Tibial nerve (tissue), 4 donors: ENCODE measurements at regions not wholly inside any gene's neighbourhood (a gene's known extent, or its start where the extent isn't known, plus 50 kb on each side); places are given as distances from the start of the nearest gene placed in this dataset.

ENCODE experiments used
- CTCF ChIP-seq, 5 experiments: fragments of 200-600 bp in 3 of 5; fragments of 450-650 bp in 2 of 5; sonication (generic) in 3 of 5; IDR thresholded peaks; one replicate each; pipeline ENCODE4 v1.5.1; 2016 to 2019; ENCODE audit warnings: antibody characterized with exemption in 5 of 5, mild to moderate bottlenecking in 3 of 5, moderate library complexity in 2 of 5
- EP300 ChIP-seq, 2 donors: sonication (generic); formaldehyde crosslinking; IDR thresholded peaks; one replicate each; pipeline ENCODE4 v1.6.1; 2017; ENCODE audit warnings: antibody characterized with exemption in 2 of 2, mild to moderate bottlenecking in 1 of 2
- POLR2A ChIP-seq, 2 donors: fragments of 450-650 bp; IDR thresholded peaks; one replicate each; pipeline ENCODE4 v1.6.1; 2017; ENCODE audit warnings: antibody characterized with exemption in 2 of 2, mild to moderate bottlenecking in 2 of 2, moderate library complexity in 2 of 2

- TF ChIP-seq POLR2A (IDR thresholded peaks at IDR 0.05) (no peak), CTCF (IDR thresholded peaks at IDR 0.05) (no peak), EP300 (IDR thresholded peaks at IDR 0.05) (no peak)
Measured at GRCh38 chr5:25604681-25605080, 959.9 kb upstream of the CDH10 start.
